DOHH2 (cell line): ENCODE measurements at regions not wholly inside any gene's neighbourhood (a gene's known extent, or its start where the extent isn't known, plus 50 kb on each side); places are given as distances from the start of the nearest gene placed in this dataset.

ENCODE experiments used
- EZH2phosphoT487 ChIP-seq: fragments of 200-600 bp; sonication (generic); IDR thresholded peaks from 2 replicates; pipeline ENCODE4 v1.6.1; 2017; ENCODE audit warnings: borderline replicate concordance, mild to moderate bottlenecking, antibody characterized with exemption, low read length, moderate library complexity, mixed read lengths
- TF ChIP-seq, protein P1 (sequence below): fragments of 200-600 bp; sonication (generic); IDR thresholded peaks from one replicate; pipeline ENCODE4 v1.5.1; 2014; ENCODE audit warnings: antibody characterized with exemption, mild to moderate bottlenecking, low read depth, low read length; ENCODE audit not compliant: poor library complexity, severe bottlenecking

DNA sequence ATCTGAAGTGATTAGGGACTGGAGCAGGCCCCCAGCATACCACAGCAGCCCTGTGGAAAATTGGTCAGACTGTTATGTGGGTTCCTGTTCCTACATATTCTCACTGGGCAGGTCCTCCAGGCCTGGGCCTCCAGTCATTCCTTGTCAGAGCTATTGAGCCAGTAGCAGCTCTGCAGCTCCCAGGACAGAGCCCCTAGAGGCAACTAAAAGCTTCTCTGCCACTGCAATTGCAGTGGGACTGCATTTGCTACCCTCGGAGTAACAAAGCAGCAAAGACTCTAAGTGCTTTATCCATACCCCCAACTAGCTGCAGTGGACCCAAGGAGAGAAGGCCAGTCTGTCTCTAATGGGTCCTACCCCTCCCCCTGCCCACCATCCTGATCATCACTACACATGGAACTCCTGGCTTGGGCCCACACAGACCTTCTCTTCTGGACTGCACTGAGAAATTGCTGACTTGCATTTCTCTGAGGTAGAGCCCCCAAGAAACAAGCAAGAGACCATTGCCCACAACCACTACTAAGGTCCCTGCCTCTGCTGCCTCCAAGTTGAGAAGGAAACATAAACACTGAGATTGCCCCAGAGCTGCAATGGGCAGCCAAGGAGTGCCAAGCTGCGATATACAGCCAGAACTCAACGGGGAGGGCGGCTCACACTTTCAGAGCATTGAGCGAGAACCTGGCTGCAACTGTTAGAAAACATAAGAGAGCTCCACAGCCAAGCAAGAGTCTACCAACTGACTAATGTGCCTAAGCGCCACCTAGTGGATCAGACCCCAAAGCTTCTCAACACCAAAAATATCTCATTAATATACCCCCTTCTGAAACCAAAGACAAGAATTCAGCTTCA is 738.7 kb upstream of the NDST4 start:
- TF ChIP-seq, protein P1, sequence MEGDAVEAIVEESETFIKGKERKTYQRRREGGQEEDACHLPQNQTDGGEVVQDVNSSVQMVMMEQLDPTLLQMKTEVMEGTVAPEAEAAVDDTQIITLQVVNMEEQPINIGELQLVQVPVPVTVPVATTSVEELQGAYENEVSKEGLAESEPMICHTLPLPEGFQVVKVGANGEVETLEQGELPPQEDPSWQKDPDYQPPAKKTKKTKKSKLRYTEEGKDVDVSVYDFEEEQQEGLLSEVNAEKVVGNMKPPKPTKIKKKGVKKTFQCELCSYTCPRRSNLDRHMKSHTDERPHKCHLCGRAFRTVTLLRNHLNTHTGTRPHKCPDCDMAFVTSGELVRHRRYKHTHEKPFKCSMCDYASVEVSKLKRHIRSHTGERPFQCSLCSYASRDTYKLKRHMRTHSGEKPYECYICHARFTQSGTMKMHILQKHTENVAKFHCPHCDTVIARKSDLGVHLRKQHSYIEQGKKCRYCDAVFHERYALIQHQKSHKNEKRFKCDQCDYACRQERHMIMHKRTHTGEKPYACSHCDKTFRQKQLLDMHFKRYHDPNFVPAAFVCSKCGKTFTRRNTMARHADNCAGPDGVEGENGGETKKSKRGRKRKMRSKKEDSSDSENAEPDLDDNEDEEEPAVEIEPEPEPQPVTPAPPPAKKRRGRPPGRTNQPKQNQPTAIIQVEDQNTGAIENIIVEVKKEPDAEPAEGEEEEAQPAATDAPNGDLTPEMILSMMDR, result peak; percentile 81
- TF ChIP-seq EZH2phosphoT487, result no peak
